Activated T-helper 1 cell treated with anti-CD3 and anti-CD28 coated beads, Interleukin-12 subunit alpha, Interleukin-12 subunit beta, Interleukin-2, Interleukin-4 antibody, amounts not matched to agents 30 ng/mL and 10 ng/mL and 1 ng/mL, durations not matched to agents 14 hours and 24 hours and 36 hours (primary cell): ENCODE measurements at regions not wholly inside any gene's neighbourhood (a gene's known extent, or its start where the extent isn't known, plus 50 kb on each side); places are given as distances from the start of the nearest gene placed in this dataset.

ENCODE experiments used
- DNase-seq: peaks from one replicate; pipeline ENCODE4 v3.0.0; 2021; ENCODE audit warnings: low spot score
- H3K27ac Mint-ChIP-seq: one replicate; pipeline ENCODE4 v1.8.0; 2021; ENCODE audit warnings: mild to moderate bottlenecking, mixed read lengths
- H3K27me3 Mint-ChIP-seq: one replicate; pipeline ENCODE4 v1.8.0; 2022; ENCODE audit warnings: mild to moderate bottlenecking, moderate library complexity, mixed read lengths; ENCODE audit not compliant: insufficient read depth
- H3K36me3 Mint-ChIP-seq: one replicate; pipeline ENCODE4 v1.8.0; 2021; ENCODE audit warnings: low read depth, mixed read lengths
- H3K4me1 Mint-ChIP-seq: one replicate; pipeline ENCODE4 v1.8.0; 2021; ENCODE audit warnings: low read depth, mixed read lengths
- H3K4me3 Mint-ChIP-seq: one replicate; pipeline ENCODE4 v1.8.0; 2021; ENCODE audit warnings: mild to moderate bottlenecking, moderate library complexity, mixed read lengths
- H3K9me3 Mint-ChIP-seq: one replicate; pipeline ENCODE4 v1.8.0; 2021; ENCODE audit warnings: mixed read lengths
- intact Hi-C: fragments of 100-400 bp; cut with micrococcal nuclease; formaldehyde crosslinking; loops from one replicate; pipeline ENCODE4 v1.15.1; 2024

DNA sequence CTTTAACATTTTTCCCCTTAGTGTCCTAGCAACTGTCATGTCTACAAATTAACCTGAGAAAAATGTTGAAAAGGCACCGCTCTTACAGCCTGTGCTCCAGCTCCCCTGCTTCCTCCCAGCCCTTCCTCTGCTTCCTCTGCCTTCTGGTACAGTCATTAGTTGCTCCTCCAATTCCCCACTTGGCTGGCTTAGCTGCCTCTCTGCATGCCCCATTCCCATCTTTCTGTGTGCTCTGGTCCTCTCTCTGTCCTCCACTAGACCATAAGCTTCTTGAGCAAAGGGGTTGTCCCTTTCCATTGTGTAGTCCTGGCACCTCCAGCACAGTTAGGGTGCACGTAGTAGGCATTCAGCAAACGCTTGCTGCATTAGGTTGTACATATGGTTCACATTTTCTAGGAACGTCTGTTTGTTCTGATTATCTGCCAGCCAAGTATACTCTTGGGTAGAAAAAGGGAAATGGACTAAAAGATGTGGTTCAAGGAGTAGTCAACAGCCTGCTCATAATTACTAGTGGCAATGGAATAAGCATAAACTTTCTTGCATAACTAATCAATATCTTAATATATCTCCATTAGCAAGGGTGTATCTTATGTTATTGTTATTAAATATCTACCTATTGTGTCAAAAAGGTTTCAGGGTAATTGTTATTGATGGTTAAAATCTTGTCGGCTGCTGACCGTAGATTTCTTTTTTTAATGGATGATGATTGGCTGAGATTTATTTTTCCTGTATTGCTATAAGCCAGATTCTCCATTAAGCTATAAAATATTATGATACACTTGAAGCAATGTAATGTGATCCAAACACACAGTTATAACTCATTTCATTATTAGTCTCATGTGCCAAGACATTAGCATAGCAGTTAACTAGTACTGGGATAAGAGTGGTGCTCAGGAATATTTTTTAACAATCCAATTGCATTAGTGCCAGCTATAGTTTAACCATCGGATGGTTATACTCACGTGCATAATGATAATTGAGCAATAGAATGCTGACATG lies 340.1 kb downstream of the SLC4A3 start:
- H3K36me3 Mint-ChIP-seq = no peaks in the 10 kb centered on the region
- DNase-seq = no peak

DNA sequence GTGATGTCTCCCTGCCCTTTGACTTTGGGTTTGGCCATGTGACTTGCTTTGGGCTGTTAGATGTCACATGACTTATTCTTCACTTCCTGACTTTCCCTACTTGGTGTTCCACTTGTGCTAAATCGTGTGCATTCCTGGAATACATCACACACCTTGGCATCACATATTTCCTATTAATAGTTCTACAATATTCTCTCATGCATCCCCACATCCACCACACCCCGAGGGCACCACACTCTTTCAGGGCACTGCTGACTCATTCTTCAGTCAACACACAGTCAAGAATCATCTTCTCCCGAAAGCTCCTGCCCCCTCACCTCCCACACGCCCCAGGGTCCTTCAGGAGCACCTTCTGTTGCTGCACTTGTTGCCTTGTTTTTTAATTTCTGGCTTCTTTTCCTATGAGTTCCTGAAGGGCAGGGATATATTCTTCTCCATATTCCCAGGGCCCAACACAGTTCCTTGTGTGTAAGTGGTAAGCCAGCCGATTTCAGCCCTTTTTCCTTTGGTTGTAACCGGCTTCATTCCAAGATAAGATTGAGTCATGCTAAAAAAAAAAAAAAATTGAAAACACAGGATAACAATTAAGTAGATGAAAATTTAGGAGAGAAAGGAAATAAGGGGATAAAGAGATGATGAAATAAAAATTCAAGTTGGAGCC lies 341.4 kb downstream of the SLC4A3 start:
- H3K9me3 Mint-ChIP-seq = no peaks in the 10 kb centered on the region
- no peak overlapping the region for H3K4me3 Mint-ChIP-seq
- H3K4me1 Mint-ChIP-seq = no peaks in the 10 kb centered on the region
- intact Hi-C loops = no loop called here
- DNase-seq = no peak
- peaks cover under 1% of the 10 kb centered on the region for H3K27me3 Mint-ChIP-seq
- H3K36me3 Mint-ChIP-seq = no peaks in the 10 kb centered on the region
- no peak overlapping the region for H3K27ac Mint-ChIP-seq

More for the DNA sequence above, 340.1 kb downstream of the SLC4A3 start:
- no peaks in the 10 kb centered on the region for H3K9me3 Mint-ChIP-seq
- no peaks in the 10 kb centered on the region for H3K4me1 Mint-ChIP-seq
- intact Hi-C loops = no loop called here
- H3K27me3 Mint-ChIP-seq = no peaks in the 10 kb centered on the region
- no peak overlapping the region for H3K4me3 Mint-ChIP-seq
- no peak overlapping the region for H3K27ac Mint-ChIP-seq

GRCh38 chr2:219969508-219969907 lies 342.1 kb downstream of the SLC4A3 start:
- H3K27ac Mint-ChIP-seq = no peak overlapping the region
- no peak for DNase-seq
- no peak overlapping the region for H3K4me3 Mint-ChIP-seq
- intact Hi-C loops = no loop called here
- peaks cover 2% of the 10 kb centered on the region for H3K27me3 Mint-ChIP-seq
- H3K36me3 Mint-ChIP-seq = no peaks in the 10 kb centered on the region
- no peaks in the 10 kb centered on the region for H3K9me3 Mint-ChIP-seq
- H3K4me1 Mint-ChIP-seq = no peaks in the 10 kb centered on the region

DNA sequence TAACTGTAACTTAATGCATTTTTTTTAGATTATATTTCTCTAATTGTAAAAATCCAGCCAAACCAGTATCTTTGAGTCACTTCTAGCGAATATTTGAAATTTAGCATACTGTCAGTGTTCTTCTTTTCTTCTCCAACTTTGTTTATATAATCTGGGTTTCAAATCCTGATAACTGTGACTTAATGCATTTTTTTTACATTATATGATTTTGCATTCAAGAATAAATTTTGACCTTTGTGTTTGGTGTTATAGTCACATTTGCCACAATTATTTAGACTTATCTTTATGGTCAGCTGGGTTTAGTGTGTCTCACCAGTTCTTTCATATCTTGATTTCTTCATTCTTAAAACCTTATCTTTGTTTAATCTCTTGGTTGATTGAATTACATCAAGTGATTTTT lies 345.7 kb downstream of the SLC4A3 start:
- Mint-ChIP-seq H3K4me3 (no peak overlapping the region), H3K4me1 (no peaks in the 10 kb centered on the region), H3K9me3 (no peaks in the 10 kb centered on the region), H3K27me3 (peaks cover 2% of the 10 kb centered on the region), H3K27ac (no peak overlapping the region), H3K36me3 (no peaks in the 10 kb centered on the region)
- intact Hi-C loops = no loop called here
- DNase-seq = no peak

GRCh38 chr2:219976871-219977270 lies 349.4 kb downstream of the SLC4A3 start:
- no peaks in the 10 kb centered on the region for H3K4me1 Mint-ChIP-seq
- intact Hi-C loops = no loop called here
- no peaks in the 10 kb centered on the region for H3K36me3 Mint-ChIP-seq
- no peak overlapping the region for H3K4me3 Mint-ChIP-seq
- DNase-seq = no peak
- no peaks in the 10 kb centered on the region for H3K9me3 Mint-ChIP-seq
- no peak overlapping the region for H3K27ac Mint-ChIP-seq
- peaks cover 2% of the 10 kb centered on the region for H3K27me3 Mint-ChIP-seq

DNA sequence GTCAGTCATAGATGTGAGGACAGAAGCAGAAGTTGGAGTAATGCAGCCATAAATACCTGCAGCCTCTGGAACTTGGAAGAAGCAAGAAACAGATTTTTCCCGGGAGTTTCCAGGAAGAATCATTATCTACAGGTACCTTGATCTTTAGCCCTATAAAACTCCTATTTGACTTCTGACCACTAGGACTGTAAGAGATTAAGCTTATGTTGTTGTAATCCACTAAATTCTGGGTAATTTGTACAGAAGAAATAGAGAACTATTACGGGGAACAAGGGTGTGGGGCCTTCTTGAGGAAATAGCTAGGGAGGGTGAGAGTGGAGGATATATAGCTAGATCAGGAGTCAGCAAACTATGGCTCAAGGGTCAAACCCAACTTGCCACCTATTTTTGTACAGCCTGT lies 353.2 kb downstream of the SLC4A3 start:
- intact Hi-C loops = no loop called here
- no peak overlapping the region for H3K27ac Mint-ChIP-seq
- H3K9me3 Mint-ChIP-seq = no peaks in the 10 kb centered on the region
- DNase-seq = no peak
- H3K27me3 Mint-ChIP-seq = no peaks in the 10 kb centered on the region
- H3K4me3 Mint-ChIP-seq = no peak overlapping the region
- H3K4me1 Mint-ChIP-seq = no peaks in the 10 kb centered on the region
- no peaks in the 10 kb centered on the region for H3K36me3 Mint-ChIP-seq

DNA sequence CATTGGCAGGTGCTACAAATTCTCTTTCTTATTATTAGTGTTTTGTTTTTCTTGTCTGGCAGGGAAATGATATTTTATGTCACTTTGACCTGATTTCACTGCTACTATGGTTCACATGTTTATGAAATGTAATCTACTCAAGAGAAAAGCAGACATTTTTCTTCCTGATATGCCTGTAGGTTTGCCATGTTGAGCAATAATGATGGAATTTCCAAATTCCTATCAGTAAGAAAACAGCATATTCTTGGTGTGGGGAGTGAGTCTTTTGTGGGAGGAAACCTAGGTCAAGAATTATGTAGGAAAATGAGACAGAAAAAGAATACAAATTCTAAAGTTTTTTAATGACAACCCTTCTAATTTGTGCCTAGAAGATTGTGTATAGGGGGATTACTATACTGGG lies 356.4 kb downstream of the SLC4A3 start:
- Mint-ChIP-seq H3K27ac (no peak overlapping the region), H3K27me3 (no peaks in the 10 kb centered on the region), H3K9me3 (no peaks in the 10 kb centered on the region), H3K36me3 (no peaks in the 10 kb centered on the region), H3K4me3 (no peak overlapping the region), H3K4me1 (no peaks in the 10 kb centered on the region)
- no peak for DNase-seq
- intact Hi-C loops = no loop called here

DNA sequence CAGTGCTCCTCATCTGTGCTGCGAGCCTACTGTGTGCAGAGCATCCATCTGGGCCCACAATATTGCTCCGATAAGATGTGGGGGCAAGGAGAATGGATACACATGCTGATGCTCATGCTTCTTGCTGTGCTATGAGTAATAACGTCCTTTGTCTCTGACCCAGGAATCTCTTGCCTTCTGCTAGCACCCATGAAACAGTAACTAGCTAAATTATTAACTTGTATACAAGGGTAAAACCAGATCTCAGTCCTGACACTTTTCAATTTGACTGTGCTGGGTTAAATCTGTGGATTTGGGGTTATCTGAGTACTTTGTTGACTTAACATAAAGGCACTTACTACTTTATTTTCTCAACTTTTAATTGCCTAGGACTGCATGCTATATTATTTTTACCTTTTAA lies 357.6 kb downstream of the SLC4A3 start:
- no peaks in the 10 kb centered on the region for H3K4me1 Mint-ChIP-seq
- DNase-seq = no peak

GRCh38 chr2:219987830-219988229 lies 360.4 kb downstream of the SLC4A3 start:
- Mint-ChIP-seq H3K27ac (no peak overlapping the region), H3K27me3 (no peaks in the 10 kb centered on the region), H3K4me3 (no peak overlapping the region), H3K9me3 (no peaks in the 10 kb centered on the region), H3K36me3 (no peaks in the 10 kb centered on the region), H3K4me1 (no peaks in the 10 kb centered on the region)
- DNase-seq = no peak
- intact Hi-C loops = no loop called here

More for the DNA sequence above, 357.6 kb downstream of the SLC4A3 start:
- H3K9me3 Mint-ChIP-seq = no peaks in the 10 kb centered on the region
- no peak overlapping the region for H3K27ac Mint-ChIP-seq
- H3K27me3 Mint-ChIP-seq = no peaks in the 10 kb centered on the region
- no peaks in the 10 kb centered on the region for H3K36me3 Mint-ChIP-seq
- intact Hi-C loops = no loop called here
- no peak overlapping the region for H3K4me3 Mint-ChIP-seq

GRCh38 chr2:219989744-219990143 lies 362.3 kb downstream of the SLC4A3 start:
- Mint-ChIP-seq H3K4me3 (no peak overlapping the region), H3K36me3 (no peaks in the 10 kb centered on the region), H3K27ac (no peak overlapping the region), H3K27me3 (no peaks in the 10 kb centered on the region), H3K9me3 (no peaks in the 10 kb centered on the region), H3K4me1 (no peaks in the 10 kb centered on the region)
- DNase-seq = no peak
- intact Hi-C loops = no loop called here

DNA sequence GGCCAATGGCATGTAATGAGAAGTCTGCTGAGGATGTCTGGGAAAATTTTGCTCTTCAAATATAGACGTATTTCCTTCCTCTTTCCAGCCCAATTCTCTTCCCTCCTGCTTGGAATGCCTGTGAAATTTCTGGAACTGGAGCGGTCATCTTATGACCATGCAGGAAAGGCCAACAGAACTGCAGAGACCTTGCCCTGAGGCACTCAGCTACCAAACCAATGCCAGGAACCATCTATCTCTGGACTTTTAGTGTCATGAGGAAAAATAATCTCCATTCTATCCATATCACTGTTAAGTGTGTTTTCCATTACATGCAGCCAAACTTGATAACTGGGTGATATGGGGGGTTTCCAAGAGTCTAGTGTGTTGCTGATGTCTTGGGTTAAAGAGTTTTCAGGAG lies 363.7 kb downstream of the SLC4A3 start:
- Mint-ChIP-seq H3K4me1 (no peaks in the 10 kb centered on the region), H3K4me3 (no peak overlapping the region), H3K27me3 (no peaks in the 10 kb centered on the region), H3K9me3 (no peaks in the 10 kb centered on the region), H3K27ac (no peak overlapping the region), H3K36me3 (no peaks in the 10 kb centered on the region)
- no peak for DNase-seq
- intact Hi-C loops = no loop called here

GRCh38 chr2:219995399-219995798 lies 368.0 kb downstream of the SLC4A3 start:
- no peak for DNase-seq
- Mint-ChIP-seq H3K27me3 (no peaks in the 10 kb centered on the region), H3K4me3 (no peak overlapping the region), H3K9me3 (no peaks in the 10 kb centered on the region), H3K36me3 (no peaks in the 10 kb centered on the region), H3K27ac (no peak overlapping the region), H3K4me1 (no peaks in the 10 kb centered on the region)
- intact Hi-C loops = no loop called here

DNA sequence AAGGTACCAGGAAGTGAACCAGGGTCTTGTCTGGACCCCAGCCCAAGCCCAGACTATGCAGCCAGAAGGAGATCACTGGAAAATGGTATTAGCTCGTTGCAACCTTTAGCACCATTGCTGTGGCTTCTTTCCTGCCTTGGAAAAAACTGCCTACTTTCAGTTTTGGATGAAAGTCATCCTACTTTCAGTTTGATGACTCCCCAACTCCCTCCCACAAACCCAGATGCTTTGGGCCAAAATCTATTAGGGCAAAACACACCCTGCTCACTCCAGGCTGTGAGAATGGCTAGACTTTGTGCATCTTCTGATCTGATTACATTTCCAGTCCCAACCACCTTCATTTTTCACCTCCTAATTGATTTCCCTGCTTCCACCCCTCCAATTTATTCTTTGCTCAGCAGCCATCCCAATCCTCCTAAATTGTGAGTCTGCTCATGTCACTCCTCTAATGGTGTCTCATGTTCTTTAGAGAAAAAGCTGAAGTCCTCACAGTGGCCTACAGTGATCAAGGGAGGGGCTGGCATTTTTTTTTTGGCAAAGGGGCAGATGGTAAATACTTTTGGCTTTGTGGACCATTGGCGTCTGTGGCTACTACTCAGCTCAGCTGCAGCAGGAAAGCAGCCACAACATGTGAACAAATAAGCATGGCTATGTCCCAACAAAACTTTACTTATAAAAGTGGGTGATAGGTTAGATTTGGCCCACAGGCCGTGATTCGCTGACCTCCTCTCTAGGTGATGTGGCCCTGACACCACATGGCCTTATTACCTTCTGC lies 368.7 kb downstream of the SLC4A3 start:
- no peak overlapping the region for H3K27ac Mint-ChIP-seq
- H3K4me1 Mint-ChIP-seq = no peaks in the 10 kb centered on the region

More for the DNA sequence above, 368.7 kb downstream of the SLC4A3 start:
- Mint-ChIP-seq H3K4me3 (no peak overlapping the region), H3K36me3 (no peaks in the 10 kb centered on the region), H3K27me3 (no peaks in the 10 kb centered on the region), H3K9me3 (no peaks in the 10 kb centered on the region)
- no peak for DNase-seq
- intact Hi-C loops = no loop called here
